ENCODE measurements at regions not wholly inside any gene's neighbourhood (a gene's known extent, or its start where the extent isn't known, plus 50 kb on each side); places are given as distances from the start of the nearest gene placed in this dataset.

DNA sequence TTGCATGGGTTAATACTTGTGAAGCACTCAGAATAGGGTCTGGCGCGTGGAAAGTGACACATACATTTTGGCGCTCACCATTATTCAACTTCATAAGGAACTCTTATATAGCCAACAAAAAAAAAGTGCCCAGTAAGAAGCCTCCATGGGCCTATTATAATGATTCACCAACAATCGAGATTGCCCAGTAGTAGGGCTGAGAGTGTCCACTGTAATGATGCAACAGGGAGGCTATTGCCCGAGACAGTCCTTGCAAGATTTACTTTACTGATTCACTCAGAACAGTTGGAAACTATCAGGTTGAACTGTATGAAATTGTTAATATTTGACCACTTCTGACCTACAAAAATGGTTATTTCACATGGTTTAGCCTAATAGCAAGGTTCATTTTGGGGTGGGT, 86.0 kb downstream of the PJA1 start:
- no peak for TF ChIP-seq CTCF (IDR thresholded peaks at IDR 0.05; ENCODE audit: insufficient read depth, low read depth, low read length)
- no peak for DNase-seq (ENCODE audit: low read depth)

DNA sequence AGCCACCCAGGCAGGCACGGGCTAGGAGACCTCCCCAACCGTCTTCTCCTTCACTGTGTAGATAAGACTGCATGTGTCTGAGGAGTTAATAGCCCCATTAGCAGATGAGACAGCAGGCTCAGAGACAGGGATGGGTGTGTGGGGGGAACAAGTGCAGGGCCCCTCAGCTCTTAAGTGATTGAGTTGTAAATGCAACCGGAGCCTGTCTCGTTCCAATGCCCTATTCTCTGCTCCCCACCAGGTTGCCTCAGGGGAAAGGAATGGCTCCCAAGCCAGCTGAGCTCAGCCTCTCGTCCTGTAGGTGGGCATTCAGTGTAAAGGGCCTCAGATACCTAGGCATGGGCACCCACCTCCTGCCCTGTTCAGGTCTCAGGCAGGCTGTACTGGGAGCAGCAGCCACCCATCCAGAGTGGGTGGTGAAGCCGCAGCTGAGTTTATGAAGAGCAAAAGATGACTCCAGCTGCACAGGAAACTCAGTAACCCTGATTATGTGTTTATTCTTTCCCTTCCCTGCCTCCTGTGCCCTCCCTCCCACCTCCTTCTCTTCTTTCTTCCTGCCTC, 87.3 kb downstream of the PJA1 start:
- no peak for TF ChIP-seq CTCF (IDR thresholded peaks at IDR 0.05; ENCODE audit: insufficient read depth, low read depth, low read length)
- H3K4me3 ChIP-seq (ENCODE audit: low read depth, low read length): no peak overlapping the region
- DNase-seq (ENCODE audit: low read depth): no peak

More for the DNA sequence above, 86.0 kb downstream of the PJA1 start:
- no peak overlapping the region for H3K4me3 ChIP-seq (ENCODE audit: low read depth, low read length)

GRCh38 chrX:69076088-69076487, 89.2 kb downstream of the PJA1 start:
- no peak for DNase-seq (ENCODE audit: low read depth)
- no peak for TF ChIP-seq CTCF (IDR thresholded peaks at IDR 0.05; ENCODE audit: insufficient read depth, low read depth, low read length)
- no peak overlapping the region for H3K4me3 ChIP-seq (ENCODE audit: low read depth, low read length)

DNA sequence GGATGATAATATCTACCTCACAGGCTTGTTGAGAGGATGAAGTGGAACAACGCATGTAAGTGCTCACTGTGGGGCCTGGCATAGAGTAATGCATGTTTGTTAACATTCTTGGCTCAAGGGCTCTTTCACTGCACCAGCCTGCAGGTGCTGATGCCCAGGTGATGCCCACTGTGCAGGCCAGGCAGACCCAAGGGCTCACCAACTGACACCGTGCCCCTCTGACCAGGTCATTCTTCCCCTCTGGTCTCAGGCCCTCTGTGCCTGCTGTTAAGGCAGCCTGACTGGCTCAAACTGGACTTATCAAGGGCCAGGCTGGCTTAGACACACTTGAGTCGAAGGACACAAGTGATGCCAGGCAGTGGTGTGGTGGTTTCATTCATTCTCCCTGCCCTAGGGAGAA, 90.5 kb downstream of the PJA1 start:
- H3K4me3 ChIP-seq (ENCODE audit: low read depth, low read length): no peak overlapping the region
- TF ChIP-seq CTCF (IDR thresholded peaks at IDR 0.05; ENCODE audit: insufficient read depth, low read depth, low read length): no peak
- DNase-seq (ENCODE audit: low read depth): no peak

- H3K4me3 ChIP-seq (ENCODE audit: low read depth, low read length): no peak overlapping the region
- DNase-seq (ENCODE audit: low read depth): no peak
- no peak for TF ChIP-seq CTCF (IDR thresholded peaks at IDR 0.05; ENCODE audit: insufficient read depth, low read depth, low read length)
Measured at GRCh38 chrX:69073721-69074120, 91.5 kb downstream of the PJA1 start.

DNA sequence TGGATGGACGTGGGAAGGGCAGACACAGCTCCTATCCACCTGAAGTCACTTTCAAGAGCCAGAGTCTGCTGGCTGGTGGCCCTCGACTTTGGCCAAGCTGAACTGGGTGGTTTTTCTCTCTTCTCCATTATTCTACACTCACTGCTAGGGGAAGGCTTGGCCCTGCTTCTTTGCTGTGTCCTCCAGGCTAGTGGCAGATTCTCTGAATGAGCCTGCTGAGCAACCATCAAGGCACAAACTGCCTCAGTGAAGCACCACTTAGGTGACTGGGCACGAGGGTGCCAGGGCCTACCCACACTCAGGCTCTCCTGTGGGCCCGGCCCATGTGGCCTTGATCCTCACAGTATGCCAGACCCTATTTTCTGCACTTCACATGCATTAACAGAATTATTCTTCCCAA, 92.0 kb downstream of the PJA1 start:
- DNase-seq (ENCODE audit: low read depth): no peak
- no peak overlapping the region for H3K4me3 ChIP-seq (ENCODE audit: low read depth, low read length)
- TF ChIP-seq CTCF (IDR thresholded peaks at IDR 0.05; ENCODE audit: insufficient read depth, low read depth, low read length): no peak

GRCh38 chrX:69072486-69073006, 92.7 kb downstream of the PJA1 start:
- no peak overlapping the region for H3K4me3 ChIP-seq (ENCODE audit: low read depth, low read length)
- TF ChIP-seq CTCF (IDR thresholded peaks at IDR 0.05; ENCODE audit: insufficient read depth, low read depth, low read length): no peak
- no peak for DNase-seq (ENCODE audit: low read depth)

All from fibroblast of villous mesenchyme (primary cell).